Large intestine (tissue), 3 donors: ENCODE measurements at regions not wholly inside any gene's neighbourhood (a gene's known extent, or its start where the extent isn't known, plus 50 kb on each side); places are given as distances from the start of the nearest gene placed in this dataset.

Source experiments
- DNase-seq, 2 donors: peaks; one replicate each; pipeline versions ENCODE4 v3.0.0 to v3.0.0-alpha.2; 2013
- H3K27ac ChIP-seq: one replicate; pipeline ENCODE4 v1.5.1; 2013; ENCODE audit warnings: low read length
- H3K27me3 ChIP-seq: 2 replicates; pipeline ENCODE4 v1.6.1; 2013; ENCODE audit warnings: low read length; ENCODE audit not compliant: control insufficient read depth, insufficient read depth
- H3K36me3 ChIP-seq: 2 replicates; pipeline ENCODE4 v1.6.1; 2013; ENCODE audit warnings: low read length; ENCODE audit not compliant: control insufficient read depth, insufficient read depth
- H3K4me1 ChIP-seq: one replicate; pipeline ENCODE4 v1.6.1; 2013; ENCODE audit warnings: low read length; ENCODE audit not compliant: control insufficient read depth, insufficient read depth
- H3K4me3 ChIP-seq: one replicate; pipeline ENCODE4 v1.5.1; 2013; ENCODE audit warnings: low read length
- H3K9me3 ChIP-seq: one replicate; pipeline ENCODE4 v1.6.1; 2013; ENCODE audit warnings: mild to moderate bottlenecking, low read depth, low read length, moderate library complexity; ENCODE audit not compliant: control insufficient read depth
- WGBS: methylation state at CpG from one replicate; pipeline ENCODE4 v1.1.5; 2013; ENCODE audit warnings: low lambda C conversion rate; ENCODE audit not compliant: insufficient coverage; 5-methylcytosine and 5-hydroxymethylcytosine counted together

GRCh38 chr14:46306267-46306666, 345.3 kb downstream of the RPL10L start:
- no peaks in the 10 kb centered on the region for H3K36me3 ChIP-seq
- H3K4me1 ChIP-seq = no peaks in the 10 kb centered on the region
- H3K9me3 ChIP-seq = no peaks in the 10 kb centered on the region
- no CpG with 5 or more reads among the region's 2 CpGs for WGBS
- H3K27me3 ChIP-seq = no peaks in the 10 kb centered on the region
- no peak overlapping the region for H3K4me3 ChIP-seq
- no peak for DNase-seq
- no peak overlapping the region for H3K27ac ChIP-seq

GRCh38 chr14:46300765-46301164, 350.8 kb downstream of the RPL10L start:
- Histone ChIP-seq H3K36me3 (no peaks in the 10 kb centered on the region), H3K4me1 (no peaks in the 10 kb centered on the region), H3K27ac (no peak overlapping the region), H3K4me3 (no peak overlapping the region), H3K27me3 (no peaks in the 10 kb centered on the region), H3K9me3 (no peaks in the 10 kb centered on the region)
- WGBS = 100% methylated on average over 2 of the region's 2 CpGs
- DNase-seq = no peak

- no peak overlapping the region for H3K4me3 ChIP-seq
- H3K27me3 ChIP-seq = no peaks in the 10 kb centered on the region
- DNase-seq = no peak
- no peaks in the 10 kb centered on the region for H3K4me1 ChIP-seq
- no peaks in the 10 kb centered on the region for H3K9me3 ChIP-seq
- H3K36me3 ChIP-seq = no peaks in the 10 kb centered on the region
- no peak overlapping the region for H3K27ac ChIP-seq
Measured at GRCh38 chr14:46290706-46291105, 360.9 kb downstream of the RPL10L start.

GRCh38 chr14:46279776-46280175, 371.8 kb downstream of the RPL10L start:
- no peak overlapping the region for H3K4me3 ChIP-seq
- 71% methylated on average over 1 of the region's 1 CpG for WGBS
- no peaks in the 10 kb centered on the region for H3K9me3 ChIP-seq
- H3K4me1 ChIP-seq = no peaks in the 10 kb centered on the region
- H3K27me3 ChIP-seq = no peaks in the 10 kb centered on the region
- H3K36me3 ChIP-seq = no peaks in the 10 kb centered on the region
- no peak overlapping the region for H3K27ac ChIP-seq
- DNase-seq = no peak

GRCh38 chr14:46279327-46279726, 372.3 kb downstream of the RPL10L start:
- Histone ChIP-seq H3K36me3 (no peaks in the 10 kb centered on the region), H3K9me3 (no peaks in the 10 kb centered on the region), H3K4me1 (no peaks in the 10 kb centered on the region), H3K4me3 (no peak overlapping the region), H3K27ac (no peak overlapping the region), H3K27me3 (no peaks in the 10 kb centered on the region)
- WGBS = 33% methylated on average over 1 of the region's 6 CpGs
- no peak for DNase-seq

GRCh38 chr14:46259536-46259935, 392.0 kb downstream of the RPL10L start:
- Histone ChIP-seq H3K4me3 (no peak overlapping the region), H3K4me1 (no peaks in the 10 kb centered on the region), H3K9me3 (no peaks in the 10 kb centered on the region), H3K27me3 (no peaks in the 10 kb centered on the region), H3K27ac (no peak overlapping the region), H3K36me3 (no peaks in the 10 kb centered on the region)
- DNase-seq = no peak
- WGBS = 80% methylated on average over 1 of the region's 4 CpGs

- Histone ChIP-seq H3K4me1 (no peaks in the 10 kb centered on the region), H3K36me3 (no peaks in the 10 kb centered on the region), H3K27ac (no peak overlapping the region), H3K9me3 (no peaks in the 10 kb centered on the region), H3K4me3 (no peak overlapping the region), H3K27me3 (no peaks in the 10 kb centered on the region)
- WGBS = 17% methylated on average over 1 of the region's 3 CpGs
- no peak for DNase-seq
Measured at GRCh38 chr14:46256381-46256780, 395.2 kb downstream of the RPL10L start.

- Histone ChIP-seq H3K9me3 (no peaks in the 10 kb centered on the region), H3K4me3 (no peak overlapping the region), H3K36me3 (no peaks in the 10 kb centered on the region), H3K4me1 (no peaks in the 10 kb centered on the region), H3K27ac (no peak overlapping the region), H3K27me3 (no peaks in the 10 kb centered on the region)
- peak; percentile 3 to 4 for DNase-seq
Measured at GRCh38 chr14:46250113-46250703, 401.4 kb downstream of the RPL10L start.

GRCh38 chr14:46248001-46248630, 403.5 kb downstream of the RPL10L start:
- Histone ChIP-seq H3K27ac (no peak overlapping the region), H3K4me1 (no peaks in the 10 kb centered on the region), H3K36me3 (no peaks in the 10 kb centered on the region), H3K9me3 (no peaks in the 10 kb centered on the region), H3K4me3 (no peak overlapping the region), H3K27me3 (no peaks in the 10 kb centered on the region)
- no peak for DNase-seq
- 40% methylated on average over 1 of the region's 1 CpG for WGBS

GRCh38 chr14:46245276-46245675, 406.3 kb downstream of the RPL10L start:
- no peak for DNase-seq
- Histone ChIP-seq H3K4me3 (no peak overlapping the region), H3K36me3 (no peaks in the 10 kb centered on the region), H3K4me1 (no peaks in the 10 kb centered on the region), H3K9me3 (no peaks in the 10 kb centered on the region), H3K27me3 (no peaks in the 10 kb centered on the region), H3K27ac (no peak overlapping the region)
- no CpG with 5 or more reads among the region's 2 CpGs for WGBS

GRCh38 chr14:46233786-46234185, 417.8 kb downstream of the RPL10L start:
- WGBS = 13% methylated on average over 1 of the region's 2 CpGs
- Histone ChIP-seq H3K27me3 (no peaks in the 10 kb centered on the region), H3K4me1 (no peaks in the 10 kb centered on the region), H3K27ac (no peak overlapping the region), H3K36me3 (no peaks in the 10 kb centered on the region), H3K9me3 (no peaks in the 10 kb centered on the region), H3K4me3 (no peak overlapping the region)
- no peak for DNase-seq
